CD4-positive, alpha-beta T cell (primary cell): ENCODE measurements at regions not wholly inside any gene's neighbourhood (a gene's known extent, or its start where the extent isn't known, plus 50 kb on each side); places are given as distances from the start of the nearest gene placed in this dataset.
"Not testable (repeated sequence)": the region's sequence is repeated elsewhere in the genome, so short reads cannot be mapped to it uniquely, and the experiment has no call there.

Experiments
- ATAC-seq: fragments of 200-7000 bp; cut with Tn5 transposase; one replicate; pipeline ENCODE4 v1.10.0; 2022; ENCODE audit warnings: mild to moderate bottlenecking; ENCODE audit not compliant: poor library complexity
- CTCF ChIA-PET: fragments of 350-600 bp; sonication (Branson Sonifier 250); formaldehyde crosslinking; loops from one replicate; lab custom pipeline; 2021; ENCODE audit warnings: antibody characterized with exemption, inconsistent platforms; lab: Charles Lee
- POLR2A ChIA-PET: fragments of 350-600 bp; sonication (Branson Sonifier 250); formaldehyde crosslinking; loops from one replicate; lab custom pipeline; 2021; ENCODE audit warnings: antibody characterized with exemption, inconsistent platforms; lab: Charles Lee
- DNase-seq, 14 experiments: peaks; one replicate each; pipeline ENCODE4 v3.0.0-alpha.2; 2013 to 2020; ENCODE audit warnings: mixed read lengths in 2 of 14
- H3K27ac ChIP-seq, 2 donors: one replicate each; pipeline versions ENCODE4 v1.5.1 to v1.7.0; 2013; ENCODE audit warnings: low read length in 2 of 2, low read depth in 1 of 2, mild to moderate bottlenecking in 1 of 2
- H3K27me3 ChIP-seq, 2 experiments: 1 replicate in 1 of 2; 2 replicates in 1 of 2; pipeline versions ENCODE4 v1.6.1 to v1.7.0; 2013; ENCODE audit warnings: low read length in 2 of 2, control low read depth in 1 of 2, mild to moderate bottlenecking in 1 of 2, moderate library complexity in 1 of 2; ENCODE audit not compliant: insufficient read depth in 2 of 2, control insufficient read depth in 1 of 2
- H3K36me3 ChIP-seq: one replicate; pipeline ENCODE4 v1.6.1; 2013; ENCODE audit warnings: low read length, control low read depth; ENCODE audit not compliant: insufficient read depth
- H3K4me1 ChIP-seq: one replicate; pipeline ENCODE4 v1.6.1; 2013; ENCODE audit warnings: low read length, control low read depth; ENCODE audit not compliant: insufficient read depth
- H3K4me3 ChIP-seq: one replicate; pipeline ENCODE4 v1.5.1; 2013; ENCODE audit warnings: mild to moderate bottlenecking, low read length, moderate library complexity
- H3K9me3 ChIP-seq, 2 experiments: 1 replicate in 1 of 2; 2 replicates in 1 of 2; pipeline versions ENCODE4 v1.6.1 to v1.7.0; 2013; ENCODE audit warnings: low read length in 2 of 2, mild to moderate bottlenecking in 2 of 2, control low read depth in 1 of 2, moderate library complexity in 1 of 2; ENCODE audit not compliant: control insufficient read depth in 1 of 2, insufficient read depth in 1 of 2
- H3K27ac Mint-ChIP-seq: one replicate; pipeline ENCODE4 v1.8.0; 2020; ENCODE audit warnings: mixed read lengths
- H3K27me3 Mint-ChIP-seq: one replicate; pipeline ENCODE4 v1.8.0; 2021; ENCODE audit warnings: mixed read lengths
- H3K36me3 Mint-ChIP-seq: one replicate; pipeline ENCODE4 v1.8.0; 2021; ENCODE audit warnings: low read depth, mixed read lengths
- H3K4me1 Mint-ChIP-seq: one replicate; pipeline ENCODE4 v1.8.0; 2021; ENCODE audit warnings: low read depth, mixed read lengths
- H3K4me3 Mint-ChIP-seq: one replicate; pipeline ENCODE4 v1.8.0; 2020; ENCODE audit warnings: mild to moderate bottlenecking, mixed read lengths
- H3K9me3 Mint-ChIP-seq: one replicate; pipeline ENCODE4 v1.8.0; 2020; ENCODE audit warnings: mixed read lengths
- CTCF ChIP-seq: fragments of 200-600 bp; IDR thresholded peaks from one replicate; pipeline ENCODE4 v1.8.0; 2022; ENCODE audit warnings: antibody characterized with exemption, mild to moderate bottlenecking
- intact Hi-C, 2 experiments: fragments of 100-400 bp; cut with DNase I in 1 of 2; cut with micrococcal nuclease in 1 of 2; formaldehyde crosslinking; loops; one replicate each; pipeline versions ENCODE4 v1.15.1 to v1.9.0; 2023 to 2025; cut with DNase I, micrococcal nuclease

- DNase-seq, result no peak
- ATAC-seq, result no peak
- no peaks in the 10 kb centered on the region for H3K9me3 Mint-ChIP-seq
- no peak overlapping the region for H3K27ac ChIP-seq
- POLR2A ChIA-PET, result no interaction called here
- no peaks in the 10 kb centered on the region for H3K4me1 ChIP-seq
- intact Hi-C loops, result no loop called here
- H3K9me3 ChIP-seq, result no peaks in the 10 kb centered on the region
- no peak overlapping the region for H3K4me3 Mint-ChIP-seq
- no peaks in the 10 kb centered on the region for H3K27me3 Mint-ChIP-seq
- no peaks in the 10 kb centered on the region for H3K36me3 Mint-ChIP-seq
- no peak overlapping the region for H3K27ac Mint-ChIP-seq
- H3K36me3 ChIP-seq, result no peaks in the 10 kb centered on the region
- H3K4me3 ChIP-seq, result no peak overlapping the region
- H3K27me3 ChIP-seq, result no peaks in the 10 kb centered on the region
- CTCF ChIA-PET, result interaction anchor here (0.6 kb wide), 1 partner anchor 278 kb away, joined by 3 read pairs; no protein-coding TSS in a partner anchor
- TF ChIP-seq CTCF, result no peak
- H3K4me1 Mint-ChIP-seq, result peaks cover 6% of the 10 kb centered on the region
These were observed 87.6 kb upstream of the SGK1 start for GRCh38 chr6:134405386-134406087.

- H3K4me1 ChIP-seq, DNase-seq, H3K36me3 ChIP-seq, H3K27ac ChIP-seq, CTCF ChIA-PET, H3K27ac Mint-ChIP-seq, H3K9me3 Mint-ChIP-seq, H3K4me1 Mint-ChIP-seq, H3K4me3 ChIP-seq, H3K4me3 Mint-ChIP-seq, H3K27me3 Mint-ChIP-seq, H3K27me3 ChIP-seq, intact Hi-C loops, H3K36me3 Mint-ChIP-seq, ATAC-seq, H3K9me3 ChIP-seq, POLR2A ChIA-PET: not testable (repeated sequence)
These were observed 85.4 kb upstream of the SGK1 start for GRCh38 chr6:134403312-134403711.

GRCh38 chr6:134402372-134402984 lies 84.6 kb upstream of the SGK1 start:
- intact Hi-C loops, result no loop called here
- H3K27ac Mint-ChIP-seq, result no peak overlapping the region
- H3K9me3 ChIP-seq, result no peaks in the 10 kb centered on the region
- no peaks in the 10 kb centered on the region for H3K27me3 ChIP-seq
- peaks cover 6% of the 10 kb centered on the region for H3K4me1 Mint-ChIP-seq
- H3K4me1 ChIP-seq, result no peaks in the 10 kb centered on the region
- H3K36me3 Mint-ChIP-seq, result no peaks in the 10 kb centered on the region
- no peaks in the 10 kb centered on the region for H3K27me3 Mint-ChIP-seq
- H3K9me3 Mint-ChIP-seq, result no peaks in the 10 kb centered on the region
- H3K4me3 ChIP-seq, result no peak overlapping the region
- no peak overlapping the region for H3K27ac ChIP-seq
- CTCF ChIA-PET, result no interaction called here
- H3K4me3 Mint-ChIP-seq, result no peak overlapping the region
- no peak for TF ChIP-seq CTCF
- DNase-seq (no peak), ATAC-seq (no peak)
- no peaks in the 10 kb centered on the region for H3K36me3 ChIP-seq
- POLR2A ChIA-PET, result no interaction called here
